Erythroblast (primary cell): ENCODE measurements at regions not wholly inside any gene's neighbourhood (a gene's known extent, or its start where the extent isn't known, plus 50 kb on each side); places are given as distances from the start of the nearest gene placed in this dataset.

Source experiments
- DNase-seq, 2 experiments: peaks; one replicate each; lab custom pipeline; 2025; lab: John Stamatoyannopoulos, UW
- GATA1 ChIP-seq: IDR thresholded peaks from 2 replicates; pipeline ENCODE4 v1.6.1; 2011; ENCODE audit warnings: low read depth, mild to moderate bottlenecking, control low read depth, low read length, moderate library complexity
- POLR2A ChIP-seq: IDR thresholded peaks from 2 replicates; pipeline ENCODE4 v1.6.1; 2011; ENCODE audit warnings: mild to moderate bottlenecking, low read length

DNA sequence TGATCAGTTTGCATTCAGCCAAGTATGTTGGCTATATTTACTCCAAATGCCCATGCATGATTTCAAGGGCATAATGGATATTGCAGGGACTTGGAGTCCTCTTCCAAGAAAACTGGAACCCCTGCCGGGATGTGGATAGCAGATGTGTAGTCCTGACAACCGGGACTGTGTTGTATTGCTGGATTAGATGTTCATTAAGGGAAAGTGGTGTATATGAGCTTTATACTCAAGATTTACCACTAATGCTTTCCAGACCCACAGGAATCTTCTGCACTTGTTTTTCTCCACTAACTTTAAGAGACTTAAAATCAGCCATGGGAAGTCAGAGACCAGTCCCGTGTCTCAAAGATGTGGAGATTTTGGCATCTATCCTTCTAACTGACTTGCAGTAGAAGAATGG lies 770.9 kb downstream of the HDGFL1 start:
- DNase-seq: no peak
- TF ChIP-seq GATA1: no peak
- TF ChIP-seq POLR2A: no peak

DNA sequence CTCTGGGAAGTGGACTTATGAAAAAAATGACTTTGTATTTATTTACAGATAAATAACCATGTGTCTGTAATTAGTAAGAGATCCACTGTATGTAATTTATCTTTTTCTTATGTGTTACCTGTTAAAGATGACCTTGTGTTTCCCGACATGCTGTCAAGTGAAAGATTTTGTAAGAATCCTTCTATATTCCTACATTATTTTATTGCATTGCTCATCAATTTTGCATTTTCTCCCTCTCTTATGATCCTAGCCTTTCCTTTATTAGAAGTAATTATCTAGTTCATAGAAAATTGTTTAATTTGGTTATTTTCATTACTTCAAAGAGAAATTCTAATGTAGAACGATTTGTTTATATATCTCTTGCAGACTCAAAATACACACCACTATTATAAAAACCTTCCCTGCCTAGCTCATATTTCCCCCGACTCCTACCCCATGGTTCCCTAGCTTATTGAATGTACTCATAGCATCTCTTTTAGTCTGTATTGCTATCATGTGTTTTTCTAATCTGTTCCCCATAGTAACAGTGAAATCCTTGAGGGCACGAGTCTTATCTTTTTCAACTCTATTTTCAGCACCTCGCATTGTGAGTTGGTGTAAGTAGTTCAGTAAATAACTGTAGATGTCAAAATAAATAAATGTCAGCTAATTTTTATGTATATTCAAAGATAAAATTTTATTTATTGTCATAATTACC lies 774.4 kb downstream of the HDGFL1 start:
- DNase-seq: no peak
- no peak for TF ChIP-seq POLR2A
- no peak for TF ChIP-seq GATA1

DNA sequence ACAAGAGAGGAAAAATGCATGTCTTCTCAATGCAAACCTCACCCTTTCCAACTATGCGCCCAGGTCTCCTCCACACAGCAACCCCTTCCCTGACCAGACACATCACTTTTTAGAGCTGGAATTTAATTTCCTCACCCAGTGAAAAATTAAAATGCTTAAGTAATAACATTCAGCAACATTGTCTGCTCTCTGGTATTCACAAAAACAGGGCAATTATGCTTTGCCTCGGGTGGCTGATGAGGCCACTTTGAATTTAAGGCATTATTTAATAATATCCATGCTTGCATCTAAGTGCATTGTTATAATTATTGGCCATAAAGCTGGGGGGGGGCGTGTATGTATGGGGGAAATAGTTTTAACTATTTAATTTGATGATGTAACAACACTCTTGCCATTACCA lies 777.8 kb upstream of the NRSN1 start:
- no peak for DNase-seq
- TF ChIP-seq GATA1 (no peak), POLR2A (no peak)

DNA sequence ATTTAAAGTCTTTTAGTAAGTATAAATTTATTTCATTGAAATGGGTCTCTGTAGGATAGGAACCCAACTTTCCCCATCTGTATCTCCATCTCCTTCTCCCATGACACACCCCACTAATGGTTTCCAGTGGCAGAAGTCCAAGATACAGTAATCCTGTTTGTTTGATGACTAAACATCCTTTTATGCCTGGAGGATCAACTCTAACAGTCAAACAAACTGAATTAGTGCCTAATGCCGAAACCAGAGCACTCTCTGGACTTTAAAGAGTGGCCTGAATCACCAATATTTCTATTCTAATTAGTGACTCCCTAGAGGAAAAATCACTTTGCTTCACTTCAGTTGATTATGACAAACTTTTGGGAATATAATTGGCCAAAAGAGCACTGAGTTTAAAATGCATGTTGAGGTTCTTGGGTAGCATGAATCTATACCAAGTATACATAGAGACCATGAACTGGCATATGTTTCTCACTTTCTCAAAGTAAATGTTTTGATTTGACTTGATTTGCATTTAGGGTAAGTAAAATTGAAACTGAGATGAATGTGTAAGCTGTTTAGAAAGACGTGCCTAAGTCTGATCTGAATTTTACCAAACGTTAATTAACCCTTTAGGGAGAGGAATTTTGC lies 776.4 kb upstream of the NRSN1 start:
- no peak for DNase-seq

DNA sequence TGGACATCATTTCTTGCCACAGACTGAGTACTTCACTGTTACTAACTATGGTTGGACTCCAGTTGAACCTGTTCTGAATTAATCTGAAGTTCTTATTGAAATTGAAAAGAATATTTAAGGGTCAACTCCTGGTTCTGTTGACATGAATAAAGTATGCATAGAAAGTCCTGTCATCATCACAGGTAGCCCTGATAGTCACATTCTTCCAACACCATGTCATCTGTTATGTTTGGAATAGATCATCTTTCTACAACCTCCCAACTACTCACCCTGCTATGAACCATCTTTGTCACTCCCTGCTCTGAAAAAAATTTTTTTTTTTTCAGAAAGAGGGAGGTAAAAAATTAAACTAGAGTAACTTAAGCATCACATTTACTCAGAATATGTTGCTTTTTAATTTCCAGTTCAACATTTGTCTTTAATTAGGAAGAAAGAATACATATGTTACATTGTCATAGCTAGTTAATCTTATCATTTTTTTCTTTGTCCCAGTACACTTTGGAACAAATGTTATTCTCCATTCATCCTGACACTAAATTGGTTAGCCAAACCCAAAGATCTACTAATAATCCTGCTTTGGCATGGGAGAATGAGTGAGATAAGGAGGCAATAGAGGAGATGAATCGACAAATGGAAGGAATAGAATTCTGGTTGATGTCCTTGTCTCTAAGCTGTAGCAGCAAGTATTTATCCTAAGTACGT lies 775.1 kb upstream of the NRSN1 start:
- DNase-seq: no peak

More for the DNA sequence above, 776.4 kb upstream of the NRSN1 start:
- no peak for TF ChIP-seq POLR2A

DNA sequence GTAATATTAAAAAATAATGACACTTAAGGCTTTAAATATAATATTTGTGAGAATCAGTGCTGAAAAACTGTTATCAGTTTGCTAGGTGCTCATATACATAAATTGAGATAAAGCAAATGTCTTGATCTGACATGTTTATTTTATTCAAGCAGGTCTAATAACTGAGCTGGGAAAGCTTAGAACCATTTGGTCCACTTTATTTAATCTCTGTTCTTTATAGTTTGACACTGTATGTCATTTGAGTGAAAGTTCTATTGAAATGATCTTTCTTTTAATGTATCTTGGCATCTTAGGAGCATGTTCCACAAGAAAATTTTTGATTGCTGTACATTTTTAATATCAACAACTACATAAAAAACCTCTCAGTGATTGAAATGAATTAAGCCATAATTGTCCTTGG lies 772.0 kb upstream of the NRSN1 start:
- DNase-seq: no peak
- TF ChIP-seq POLR2A (no peak), GATA1 (no peak)

More for the DNA sequence above, 775.1 kb upstream of the NRSN1 start:
- TF ChIP-seq GATA1 (no peak), POLR2A (no peak)

DNA sequence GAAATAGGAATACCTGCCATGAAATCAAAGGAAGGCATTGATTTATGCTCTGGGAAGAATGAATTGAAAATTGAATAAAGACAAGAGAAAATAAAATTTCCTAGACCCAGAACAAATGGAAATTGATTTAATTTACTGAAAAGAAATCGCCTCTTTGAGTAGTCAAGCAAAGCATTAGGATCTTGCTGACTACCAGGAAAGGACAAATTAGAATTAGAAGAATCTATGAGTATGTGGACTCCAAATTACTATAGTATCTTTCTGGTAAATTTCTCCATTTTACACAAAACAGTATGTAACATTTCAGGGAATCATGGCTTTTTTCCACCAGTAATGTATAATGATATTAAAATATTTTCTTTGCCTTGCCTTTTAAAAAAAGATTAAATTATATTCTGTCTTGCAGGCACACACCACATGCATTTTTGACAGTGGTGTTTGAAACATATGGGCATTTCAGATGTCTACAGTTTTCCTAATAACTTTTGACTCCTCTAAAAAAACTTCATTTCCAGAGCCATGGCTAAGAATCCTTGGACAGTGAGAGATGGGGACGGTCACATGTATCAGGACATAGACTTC lies 768.7 kb upstream of the NRSN1 start:
- DNase-seq: no peak
- TF ChIP-seq GATA1: no peak
- no peak for TF ChIP-seq POLR2A

DNA sequence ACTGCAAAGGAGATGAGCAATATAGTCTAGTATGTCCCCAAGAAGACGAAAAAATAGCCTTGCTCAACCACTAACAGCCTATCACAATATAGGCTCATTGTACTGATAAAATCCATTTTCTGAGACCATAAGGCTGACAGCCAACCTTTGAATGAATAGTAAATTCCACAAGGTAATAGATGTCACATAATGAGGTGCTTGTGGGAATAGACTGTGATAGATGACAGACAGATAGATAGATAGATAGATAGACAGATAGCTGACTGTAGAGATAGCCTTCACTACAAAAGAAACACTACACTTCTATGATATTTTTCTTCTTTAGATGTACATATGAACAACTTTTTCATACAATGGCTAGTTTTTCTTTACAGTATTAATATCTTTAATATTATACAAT lies 760.3 kb upstream of the NRSN1 start:
- TF ChIP-seq POLR2A: no peak
- no peak for TF ChIP-seq GATA1
- DNase-seq: no peak

DNA sequence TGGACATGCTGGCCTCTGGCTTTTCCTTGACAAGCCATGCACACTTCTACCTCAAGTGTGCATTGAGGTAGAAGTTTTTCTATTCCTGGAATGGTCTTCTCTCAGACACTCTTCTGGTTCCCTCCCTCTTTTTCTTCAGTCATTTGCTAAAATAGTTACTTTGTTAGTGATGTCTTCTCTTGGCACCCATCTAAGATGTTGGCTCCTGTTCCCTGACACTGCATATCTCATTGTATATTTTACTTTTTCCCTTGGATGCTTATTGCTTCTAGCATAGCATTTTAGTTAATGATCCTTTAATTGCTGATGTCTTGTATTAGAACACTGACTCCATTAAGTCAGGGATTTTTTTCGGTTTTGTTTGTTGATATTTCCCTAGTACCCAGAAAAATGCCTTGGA lies 758.7 kb upstream of the NRSN1 start:
- no peak for DNase-seq
- TF ChIP-seq POLR2A (no peak), GATA1 (no peak)

DNA sequence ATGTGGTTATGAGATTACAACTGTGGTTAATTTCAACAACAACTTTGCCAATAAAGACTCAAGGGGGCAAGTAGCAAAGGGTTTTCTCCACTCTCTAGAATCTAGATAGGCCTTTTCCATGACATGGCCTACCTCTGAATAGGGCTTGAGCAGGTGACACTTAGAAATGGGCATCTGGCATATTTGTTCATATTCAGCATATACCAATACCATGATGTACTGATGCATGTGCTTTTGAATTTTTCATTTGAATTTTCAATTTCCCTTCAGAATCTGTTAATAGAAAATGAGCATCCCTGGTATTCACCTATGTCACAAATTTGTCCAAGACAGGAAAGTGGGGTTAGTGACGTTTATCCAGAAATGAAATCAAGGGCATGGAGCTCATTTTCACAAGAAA lies 757.5 kb upstream of the NRSN1 start:
- no peak for TF ChIP-seq GATA1
- TF ChIP-seq POLR2A: no peak
- no peak for DNase-seq

DNA sequence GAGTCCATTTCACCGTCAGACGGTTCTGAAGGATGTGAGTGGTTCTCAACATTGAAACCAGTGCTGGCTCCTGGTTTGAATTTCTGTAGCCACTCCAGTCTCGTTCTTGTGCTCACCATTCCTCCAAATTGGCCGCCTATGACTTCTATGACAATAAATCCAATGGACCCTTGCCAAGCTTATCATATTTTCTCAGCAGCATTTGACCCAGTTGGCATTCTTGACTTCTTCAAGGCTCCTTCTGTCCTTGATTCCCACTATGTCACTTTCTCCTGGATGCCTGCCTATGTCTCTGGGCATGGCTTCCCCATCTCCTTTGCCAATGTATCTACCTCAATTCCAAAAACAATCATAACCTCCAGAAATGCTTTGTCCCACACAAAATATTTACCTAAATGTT lies 756.0 kb upstream of the NRSN1 start:
- TF ChIP-seq GATA1: no peak
- TF ChIP-seq POLR2A: no peak
- DNase-seq: no peak

DNA sequence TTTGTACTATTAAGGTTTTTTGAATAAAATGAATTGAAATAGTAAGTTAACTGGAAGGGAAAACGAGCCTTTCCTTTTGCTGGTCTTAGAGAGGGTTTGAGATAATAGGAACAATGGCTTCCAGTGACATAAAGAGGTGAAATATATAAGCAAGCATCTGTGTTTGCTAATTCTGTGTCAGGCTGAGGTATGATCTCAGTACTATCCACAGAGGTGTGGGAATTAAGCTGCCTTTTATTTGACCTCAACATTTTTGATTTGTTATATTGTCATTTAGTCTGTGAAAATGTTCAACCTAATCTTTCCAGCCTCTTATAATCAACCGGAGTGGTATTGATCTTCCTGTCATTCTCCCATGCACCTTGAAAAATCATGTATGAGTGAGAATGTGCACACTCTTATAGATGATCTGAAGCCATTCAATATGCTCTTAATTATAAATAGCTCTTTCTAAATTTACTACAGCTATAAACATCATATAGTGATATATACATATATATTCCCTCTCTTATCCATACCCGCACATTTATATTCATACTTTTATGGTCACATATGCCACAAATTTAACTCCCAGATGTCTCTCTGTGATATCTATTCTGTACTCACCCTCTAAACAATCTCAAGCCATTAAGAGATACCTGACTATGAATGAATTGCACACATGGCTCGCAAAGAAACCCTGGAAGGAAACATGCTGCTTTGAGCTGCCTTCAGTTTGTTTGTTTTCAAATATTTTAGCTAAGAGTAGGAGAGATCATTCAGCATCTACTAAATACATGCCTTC lies 754.7 kb upstream of the NRSN1 start:
- DNase-seq: no peak
- TF ChIP-seq POLR2A (no peak), GATA1 (no peak)

DNA sequence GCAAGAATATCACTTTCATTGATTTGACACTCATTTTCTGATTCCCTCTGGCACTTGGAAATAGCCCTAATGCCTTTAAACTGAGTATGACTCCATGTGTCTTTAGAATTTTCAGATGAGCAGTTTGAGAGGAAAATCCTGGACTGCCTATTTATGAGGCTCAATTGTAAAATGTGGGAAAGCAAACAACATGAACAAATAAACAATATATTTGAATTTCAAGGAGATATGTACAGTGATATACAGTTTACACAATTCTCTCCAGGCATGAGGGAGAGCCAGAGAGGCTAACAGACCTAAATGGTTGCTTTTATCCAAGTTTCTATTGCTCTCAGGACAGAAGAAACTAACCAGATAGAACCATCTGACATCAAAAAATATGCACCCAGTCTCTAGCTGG lies 748.2 kb upstream of the NRSN1 start:
- no peak for DNase-seq
- TF ChIP-seq POLR2A: no peak
- TF ChIP-seq GATA1: no peak

DNA sequence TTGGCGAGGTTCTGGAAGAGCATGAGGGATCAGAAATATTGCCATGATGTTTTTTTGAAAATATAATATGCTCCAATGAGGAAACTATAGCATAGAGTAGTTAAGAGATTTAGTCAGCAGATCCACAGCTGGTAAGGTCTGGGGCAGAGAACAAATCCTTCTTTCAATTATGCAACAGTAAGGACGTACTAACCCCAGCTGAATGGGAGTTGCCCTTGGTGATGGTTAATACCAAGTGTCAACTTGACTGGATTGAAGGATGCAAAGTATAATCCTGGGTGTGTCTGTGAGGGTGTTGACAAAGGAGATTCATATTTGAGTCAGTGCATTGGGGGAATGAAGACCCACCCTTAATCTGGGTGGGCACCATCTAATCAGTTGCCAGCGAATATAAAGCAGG lies 745.5 kb upstream of the NRSN1 start:
- TF ChIP-seq POLR2A (no peak), GATA1 (no peak)
- no peak for DNase-seq
